Endometrium (tissue), 2 donors: ENCODE measurements at regions not wholly inside any gene's neighbourhood (a gene's known extent, or its start where the extent isn't known, plus 50 kb on each side); places are given as distances from the start of the nearest gene placed in this dataset.

ENCODE experiments used
- FAIRE-seq: peaks from 2 replicates; lab custom pipeline; 2012; peaks lifted over from hg19 to GRCh38; lab: Jason Lieb, UNC
- donor health status: control.
- donor health status: control.

- no peak for FAIRE-seq
Measured at GRCh38 chr12:76707772-76708171, 56.1 kb upstream of the ZDHHC17 start.

GRCh38 chr12:76708296-76708695 lies 55.6 kb upstream of the ZDHHC17 start:
- FAIRE-seq = no peak

DNA sequence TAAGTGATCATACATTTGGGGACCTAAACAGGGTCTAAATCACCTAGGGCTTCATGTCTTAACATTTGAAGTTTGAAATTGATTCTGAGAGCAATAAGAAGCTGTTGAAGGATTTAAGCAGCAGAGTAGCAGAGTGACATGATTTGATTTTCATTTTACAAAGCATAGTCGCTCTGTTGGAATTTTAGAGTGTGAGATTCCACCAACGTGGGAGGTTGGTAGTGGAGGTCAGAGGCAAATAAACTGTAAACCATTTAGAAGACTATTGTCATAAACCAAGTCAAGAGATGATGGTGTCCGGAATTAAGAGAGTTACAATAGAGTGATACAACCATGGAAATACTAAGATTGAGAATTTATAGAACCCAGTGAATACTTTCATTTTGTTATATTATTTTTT lies 52.7 kb upstream of the ZDHHC17 start:
- no peak for FAIRE-seq

GRCh38 chr12:76713130-76713529 lies 50.8 kb upstream of the ZDHHC17 start:
- FAIRE-seq = no peak

GRCh38 chr12:76713986-76714385 lies 49.9 kb upstream of the ZDHHC17 start:
- FAIRE-seq = no peak
